GM23338 (cell line): ENCODE measurements at regions not wholly inside any gene's neighbourhood (a gene's known extent, or its start where the extent isn't known, plus 50 kb on each side); places are given as distances from the start of the nearest gene placed in this dataset.

ENCODE experiments used
- CREB1 ChIP-seq: fragments of 250-450 bp; sonication (Bioruptor Pico); IDR thresholded peaks from 2 replicates; pipeline ENCODE4 v1.5.0; 2020; ENCODE audit warnings: low read depth, mild to moderate bottlenecking, moderate library complexity
- EZH2 ChIP-seq: fragments of 200-600 bp; sonication (generic); IDR thresholded peaks from one replicate; pipeline ENCODE4 v1.8.0; 2017; ENCODE audit warnings: antibody characterized with exemption, mild to moderate bottlenecking, low read depth; ENCODE audit not compliant: unreplicated experiment
- EZH2phosphoT487 ChIP-seq: fragments of 200-600 bp; sonication (generic); IDR thresholded peaks from one replicate; pipeline ENCODE4 v1.8.1; 2018; ENCODE audit warnings: antibody characterized with exemption; ENCODE audit not compliant: unreplicated experiment
- NANOG ChIP-seq: IDR thresholded peaks from 2 replicates; pipeline ENCODE4 v1.6.1; 2016; ENCODE audit warnings: antibody characterized with exemption, borderline replicate concordance
- POLR2AphosphoS5 ChIP-seq: IDR thresholded peaks from 2 replicates; pipeline ENCODE4 v1.6.1; 2016; ENCODE audit warnings: antibody characterized with exemption, low read depth
- TF ChIP-seq, protein P1 (sequence below), 2 experiments: fragments of 200-600 bp in 1 of 2; sonication (generic) in 1 of 2; conservative IDR thresholded peaks; 2 replicates each; pipeline versions ENCODE4 v1.5.1 to v1.6.1; 2016 to 2017; ENCODE audit warnings: antibody characterized with exemption in 2 of 2, low read depth in 2 of 2, mild to moderate bottlenecking in 2 of 2, moderate library complexity in 1 of 2
- TF ChIP-seq, protein P2 (sequence below): IDR thresholded peaks from one replicate; pipeline ENCODE4 v1.6.1; 2018; ENCODE audit warnings: antibody characterized with exemption; ENCODE audit not compliant: unreplicated experiment

DNA sequence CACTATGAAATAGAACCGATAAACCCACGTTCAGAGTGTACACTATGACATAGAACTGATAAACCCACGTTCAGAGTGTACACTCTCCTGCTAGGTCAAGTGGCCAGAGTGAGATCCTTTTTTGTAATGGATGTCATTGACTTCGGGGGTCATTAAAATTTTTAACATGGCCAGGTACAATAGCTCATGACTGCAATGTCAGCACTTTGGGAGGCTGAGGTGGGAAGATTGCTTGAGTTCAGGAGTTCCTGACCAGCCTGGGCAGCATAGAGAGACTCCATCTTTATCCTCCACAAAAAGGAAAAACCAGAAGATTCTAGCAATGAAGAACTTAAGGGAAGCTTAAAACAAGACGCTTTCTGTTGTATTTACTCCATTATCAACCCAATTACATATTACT lies 439.7 kb upstream of the FRG1 start:
- TF ChIP-seq, protein P1, sequence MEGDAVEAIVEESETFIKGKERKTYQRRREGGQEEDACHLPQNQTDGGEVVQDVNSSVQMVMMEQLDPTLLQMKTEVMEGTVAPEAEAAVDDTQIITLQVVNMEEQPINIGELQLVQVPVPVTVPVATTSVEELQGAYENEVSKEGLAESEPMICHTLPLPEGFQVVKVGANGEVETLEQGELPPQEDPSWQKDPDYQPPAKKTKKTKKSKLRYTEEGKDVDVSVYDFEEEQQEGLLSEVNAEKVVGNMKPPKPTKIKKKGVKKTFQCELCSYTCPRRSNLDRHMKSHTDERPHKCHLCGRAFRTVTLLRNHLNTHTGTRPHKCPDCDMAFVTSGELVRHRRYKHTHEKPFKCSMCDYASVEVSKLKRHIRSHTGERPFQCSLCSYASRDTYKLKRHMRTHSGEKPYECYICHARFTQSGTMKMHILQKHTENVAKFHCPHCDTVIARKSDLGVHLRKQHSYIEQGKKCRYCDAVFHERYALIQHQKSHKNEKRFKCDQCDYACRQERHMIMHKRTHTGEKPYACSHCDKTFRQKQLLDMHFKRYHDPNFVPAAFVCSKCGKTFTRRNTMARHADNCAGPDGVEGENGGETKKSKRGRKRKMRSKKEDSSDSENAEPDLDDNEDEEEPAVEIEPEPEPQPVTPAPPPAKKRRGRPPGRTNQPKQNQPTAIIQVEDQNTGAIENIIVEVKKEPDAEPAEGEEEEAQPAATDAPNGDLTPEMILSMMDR (conservative IDR thresholded peaks at IDR 0.05; ENCODE audit: low read depth in 2 of 2): no peak
- TF ChIP-seq EZH2 (no peak), NANOG (no peak), POLR2AphosphoS5 (no peak), CREB1 (CRISPR knock-in tag) (no peak), EZH2phosphoT487 (no peak)
- TF ChIP-seq, protein P2, sequence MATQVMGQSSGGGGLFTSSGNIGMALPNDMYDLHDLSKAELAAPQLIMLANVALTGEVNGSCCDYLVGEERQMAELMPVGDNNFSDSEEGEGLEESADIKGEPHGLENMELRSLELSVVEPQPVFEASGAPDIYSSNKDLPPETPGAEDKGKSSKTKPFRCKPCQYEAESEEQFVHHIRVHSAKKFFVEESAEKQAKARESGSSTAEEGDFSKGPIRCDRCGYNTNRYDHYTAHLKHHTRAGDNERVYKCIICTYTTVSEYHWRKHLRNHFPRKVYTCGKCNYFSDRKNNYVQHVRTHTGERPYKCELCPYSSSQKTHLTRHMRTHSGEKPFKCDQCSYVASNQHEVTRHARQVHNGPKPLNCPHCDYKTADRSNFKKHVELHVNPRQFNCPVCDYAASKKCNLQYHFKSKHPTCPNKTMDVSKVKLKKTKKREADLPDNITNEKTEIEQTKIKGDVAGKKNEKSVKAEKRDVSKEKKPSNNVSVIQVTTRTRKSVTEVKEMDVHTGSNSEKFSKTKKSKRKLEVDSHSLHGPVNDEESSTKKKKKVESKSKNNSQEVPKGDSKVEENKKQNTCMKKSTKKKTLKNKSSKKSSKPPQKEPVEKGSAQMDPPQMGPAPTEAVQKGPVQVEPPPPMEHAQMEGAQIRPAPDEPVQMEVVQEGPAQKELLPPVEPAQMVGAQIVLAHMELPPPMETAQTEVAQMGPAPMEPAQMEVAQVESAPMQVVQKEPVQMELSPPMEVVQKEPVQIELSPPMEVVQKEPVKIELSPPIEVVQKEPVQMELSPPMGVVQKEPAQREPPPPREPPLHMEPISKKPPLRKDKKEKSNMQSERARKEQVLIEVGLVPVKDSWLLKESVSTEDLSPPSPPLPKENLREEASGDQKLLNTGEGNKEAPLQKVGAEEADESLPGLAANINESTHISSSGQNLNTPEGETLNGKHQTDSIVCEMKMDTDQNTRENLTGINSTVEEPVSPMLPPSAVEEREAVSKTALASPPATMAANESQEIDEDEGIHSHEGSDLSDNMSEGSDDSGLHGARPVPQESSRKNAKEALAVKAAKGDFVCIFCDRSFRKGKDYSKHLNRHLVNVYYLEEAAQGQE: no peak
